ENCODE measurements at regions not wholly inside any gene's neighbourhood (a gene's known extent, or its start where the extent isn't known, plus 50 kb on each side); places are given as distances from the start of the nearest gene placed in this dataset.
"Not testable (repeated sequence)": the region's sequence is repeated elsewhere in the genome, so short reads cannot be mapped to it uniquely, and the experiment has no call there.

DNA sequence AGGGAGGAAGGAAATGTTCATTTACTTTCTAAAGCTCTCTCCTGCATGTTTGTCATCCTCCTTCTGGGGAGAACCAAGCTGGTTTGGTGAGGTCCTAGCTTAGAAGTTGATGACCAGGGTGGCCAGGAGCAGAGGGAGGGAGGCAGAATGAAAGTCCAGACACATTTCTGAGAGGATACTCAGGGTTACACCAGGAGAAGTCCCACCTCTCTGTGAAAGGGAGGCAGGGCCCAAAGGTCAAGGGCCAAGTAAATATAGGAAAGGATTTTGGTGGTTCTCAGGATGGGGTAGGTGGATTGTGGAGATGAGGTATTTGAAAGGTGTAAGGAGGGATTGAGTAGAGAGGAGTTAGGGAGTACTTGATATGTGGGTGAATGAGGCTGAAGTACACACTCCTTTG lies 58.0 kb upstream of the FBXO11 start:
- FAIRE-seq, result no peak

DNA sequence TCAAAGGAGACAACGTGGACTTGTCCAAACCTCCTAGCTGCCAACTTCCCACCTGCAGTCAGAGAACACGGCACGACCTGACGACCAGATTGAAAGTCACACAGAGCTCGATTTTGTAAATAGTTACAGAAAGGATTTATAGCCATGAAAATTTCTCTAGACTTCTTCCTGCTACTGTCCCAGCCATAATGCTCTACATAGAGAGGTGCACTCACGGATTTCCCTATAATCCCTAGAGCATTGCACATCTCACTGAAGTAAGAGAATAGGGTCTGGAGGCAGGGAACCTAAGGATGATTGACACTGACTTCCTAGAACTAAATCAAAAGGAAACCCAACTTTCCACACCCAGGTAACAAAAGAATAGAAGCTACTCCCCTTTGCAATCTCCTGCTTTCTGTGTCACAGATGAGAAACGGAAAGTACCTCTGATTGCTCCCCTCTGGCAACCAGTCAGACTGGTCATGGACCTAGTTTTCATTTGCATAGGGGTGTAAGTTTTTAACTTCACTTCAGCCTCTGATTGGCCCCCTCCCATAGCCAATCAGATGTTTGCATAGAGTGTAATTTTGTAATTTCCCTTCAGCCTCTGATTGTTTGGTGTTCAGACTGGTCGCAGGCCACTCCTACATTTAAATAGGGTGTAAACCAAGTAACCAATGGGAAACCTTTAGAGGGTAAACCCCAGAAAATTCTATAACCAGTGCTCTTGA lies 58.6 kb upstream of the FBXO11 start:
- H3K27me3 ChIP-seq (ENCODE audit: control insufficient read depth, extremely low read depth, insufficient read depth, low read length), result no peaks in the 10 kb centered on the region
- no peaks in the 10 kb centered on the region for H3K4me1 ChIP-seq (ENCODE audit: control insufficient read depth, extremely low read depth, insufficient read depth, low read length)
- DNase-seq (ENCODE audit: low read depth, low spot score), result no peak
- no peak overlapping the region for H3K4me3 ChIP-seq (ENCODE audit: control insufficient read depth in 2 of 3, extremely low read depth in 1 of 3, insufficient read depth in 2 of 3, low read depth in 1 of 3, low read length in 3 of 3)
- no peaks in the 10 kb centered on the region for H3K36me3 ChIP-seq (ENCODE audit: control insufficient read depth in 2 of 2, extremely low read depth in 1 of 2, insufficient read depth in 2 of 2, low read length in 2 of 2)
- H3K9me1 ChIP-seq (ENCODE audit: control insufficient read depth, extremely low read depth, insufficient read depth, low read length), result no peaks in the 10 kb centered on the region
- no peak overlapping the region for H2AFZ ChIP-seq (ENCODE audit: control insufficient read depth, low read length)
- dilution Hi-C loops (cut with MboI; ENCODE audit: extremely low pct_ligation_motif_present, low sequenced_read_pairs), result no loop called here
- H3K4me2 ChIP-seq (ENCODE audit: control insufficient read depth, extremely low read depth, insufficient read depth, low read depth, low read length), result no peak overlapping the region
- H3K79me2 ChIP-seq (ENCODE audit: control insufficient read depth, insufficient read depth, low read length), result no peaks in the 10 kb centered on the region
- no peak for TF ChIP-seq EZH2 (IDR thresholded peaks at IDR 0.05; ENCODE audit: low read length)
- TF ChIP-seq, protein P1, sequence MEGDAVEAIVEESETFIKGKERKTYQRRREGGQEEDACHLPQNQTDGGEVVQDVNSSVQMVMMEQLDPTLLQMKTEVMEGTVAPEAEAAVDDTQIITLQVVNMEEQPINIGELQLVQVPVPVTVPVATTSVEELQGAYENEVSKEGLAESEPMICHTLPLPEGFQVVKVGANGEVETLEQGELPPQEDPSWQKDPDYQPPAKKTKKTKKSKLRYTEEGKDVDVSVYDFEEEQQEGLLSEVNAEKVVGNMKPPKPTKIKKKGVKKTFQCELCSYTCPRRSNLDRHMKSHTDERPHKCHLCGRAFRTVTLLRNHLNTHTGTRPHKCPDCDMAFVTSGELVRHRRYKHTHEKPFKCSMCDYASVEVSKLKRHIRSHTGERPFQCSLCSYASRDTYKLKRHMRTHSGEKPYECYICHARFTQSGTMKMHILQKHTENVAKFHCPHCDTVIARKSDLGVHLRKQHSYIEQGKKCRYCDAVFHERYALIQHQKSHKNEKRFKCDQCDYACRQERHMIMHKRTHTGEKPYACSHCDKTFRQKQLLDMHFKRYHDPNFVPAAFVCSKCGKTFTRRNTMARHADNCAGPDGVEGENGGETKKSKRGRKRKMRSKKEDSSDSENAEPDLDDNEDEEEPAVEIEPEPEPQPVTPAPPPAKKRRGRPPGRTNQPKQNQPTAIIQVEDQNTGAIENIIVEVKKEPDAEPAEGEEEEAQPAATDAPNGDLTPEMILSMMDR (optimal IDR thresholded peaks at IDR 0.05 in 1 of 3, IDR thresholded peaks at IDR 0.05 in 1 of 3, conservative IDR thresholded peaks at IDR 0.05 in 1 of 3; ENCODE audit: extremely low read depth in 1 of 3, insufficient read depth in 2 of 3, low read length in 3 of 3), result no peak
- H4K20me1 ChIP-seq (ENCODE audit: control insufficient read depth, extremely low read depth, insufficient read depth, low read length), result no peaks in the 10 kb centered on the region
- H3K9ac ChIP-seq (ENCODE audit: control insufficient read depth, extremely low read depth, insufficient read depth, low read length), result no peak overlapping the region
- no peak for FAIRE-seq
- H3K27ac ChIP-seq (ENCODE audit: control insufficient read depth, insufficient read depth, low read length), result no peak overlapping the region
- no peaks in the 10 kb centered on the region for H3K9me3 ChIP-seq (ENCODE audit: control insufficient read depth, low read depth, low read length)

More for the DNA sequence above, 58.0 kb upstream of the FBXO11 start:
- H3K9ac ChIP-seq (ENCODE audit: control insufficient read depth, extremely low read depth, insufficient read depth, low read length), result no peak overlapping the region
- no peaks in the 10 kb centered on the region for H3K27me3 ChIP-seq (ENCODE audit: control insufficient read depth, extremely low read depth, insufficient read depth, low read length)
- DNase-seq (ENCODE audit: low read depth, low spot score), result no peak
- H3K27ac ChIP-seq (ENCODE audit: control insufficient read depth, insufficient read depth, low read length), result no peak overlapping the region
- no peak overlapping the region for H2AFZ ChIP-seq (ENCODE audit: control insufficient read depth, low read length)
- H3K4me3 ChIP-seq (ENCODE audit: control insufficient read depth in 2 of 3, extremely low read depth in 1 of 3, insufficient read depth in 2 of 3, low read depth in 1 of 3, low read length in 3 of 3), result no peak overlapping the region
- no peaks in the 10 kb centered on the region for H4K20me1 ChIP-seq (ENCODE audit: control insufficient read depth, extremely low read depth, insufficient read depth, low read length)
- H3K79me2 ChIP-seq (ENCODE audit: control insufficient read depth, insufficient read depth, low read length), result no peaks in the 10 kb centered on the region
- TF ChIP-seq, protein P1 (optimal IDR thresholded peaks at IDR 0.05 in 1 of 3, IDR thresholded peaks at IDR 0.05 in 1 of 3, conservative IDR thresholded peaks at IDR 0.05 in 1 of 3; ENCODE audit: extremely low read depth in 1 of 3, insufficient read depth in 2 of 3, low read length in 3 of 3), result no peak
- no peak for TF ChIP-seq EZH2 (IDR thresholded peaks at IDR 0.05; ENCODE audit: low read length)
- no peaks in the 10 kb centered on the region for H3K9me1 ChIP-seq (ENCODE audit: control insufficient read depth, extremely low read depth, insufficient read depth, low read length)
- H3K36me3 ChIP-seq (ENCODE audit: control insufficient read depth in 2 of 2, extremely low read depth in 1 of 2, insufficient read depth in 2 of 2, low read length in 2 of 2), result no peaks in the 10 kb centered on the region
- H3K4me1 ChIP-seq (ENCODE audit: control insufficient read depth, extremely low read depth, insufficient read depth, low read length), result no peaks in the 10 kb centered on the region
- H3K9me3 ChIP-seq (ENCODE audit: control insufficient read depth, low read depth, low read length), result no peaks in the 10 kb centered on the region
- dilution Hi-C loops (cut with MboI; ENCODE audit: extremely low pct_ligation_motif_present, low sequenced_read_pairs), result no loop called here
- no peak overlapping the region for H3K4me2 ChIP-seq (ENCODE audit: control insufficient read depth, extremely low read depth, insufficient read depth, low read depth, low read length)

DNA sequence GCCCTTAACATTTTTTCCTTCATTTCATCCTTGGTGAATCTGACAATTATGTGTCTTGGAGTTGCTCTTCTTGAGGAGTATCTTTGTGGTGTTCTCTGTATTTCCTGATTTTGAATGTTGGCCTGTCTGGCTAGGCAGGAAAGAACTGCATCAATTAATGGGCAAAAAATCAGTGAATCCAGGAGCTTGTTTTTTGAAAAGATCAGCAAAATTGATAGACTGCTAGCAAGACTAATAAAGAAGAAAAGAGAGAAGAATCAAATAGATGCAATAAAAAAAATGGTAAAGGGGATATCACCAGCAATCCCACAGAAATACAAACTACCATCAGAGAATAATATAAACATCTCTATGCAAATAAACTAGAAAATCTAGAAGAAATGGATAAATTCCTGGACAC lies 70.4 kb upstream of the FBXO11 start:
- H3K79me2 ChIP-seq (ENCODE audit: control insufficient read depth, insufficient read depth, low read length); H3K9me3 ChIP-seq (ENCODE audit: control insufficient read depth, low read depth, low read length); H3K27me3 ChIP-seq (ENCODE audit: control insufficient read depth, extremely low read depth, insufficient read depth, low read length); H3K36me3 ChIP-seq (ENCODE audit: control insufficient read depth in 2 of 2, extremely low read depth in 1 of 2, insufficient read depth in 2 of 2, low read length in 2 of 2); H3K4me3 ChIP-seq (ENCODE audit: control insufficient read depth in 2 of 3, extremely low read depth in 1 of 3, insufficient read depth in 2 of 3, low read depth in 1 of 3, low read length in 3 of 3); FAIRE-seq; H3K9me1 ChIP-seq (ENCODE audit: control insufficient read depth, extremely low read depth, insufficient read depth, low read length); H4K20me1 ChIP-seq (ENCODE audit: control insufficient read depth, extremely low read depth, insufficient read depth, low read length); H2AFZ ChIP-seq (ENCODE audit: control insufficient read depth, low read length); dilution Hi-C loops (cut with MboI; ENCODE audit: extremely low pct_ligation_motif_present, low sequenced_read_pairs); H3K9ac ChIP-seq (ENCODE audit: control insufficient read depth, extremely low read depth, insufficient read depth, low read length); H3K4me2 ChIP-seq (ENCODE audit: control insufficient read depth, extremely low read depth, insufficient read depth, low read depth, low read length); H3K4me1 ChIP-seq (ENCODE audit: control insufficient read depth, extremely low read depth, insufficient read depth, low read length); H3K27ac ChIP-seq (ENCODE audit: control insufficient read depth, insufficient read depth, low read length); DNase-seq (ENCODE audit: low read depth, low spot score): not testable (repeated sequence)
